ENCODE measurements at regions not wholly inside any gene's neighbourhood (a gene's known extent, or its start where the extent isn't known, plus 50 kb on each side); places are given as distances from the start of the nearest gene placed in this dataset.

DNA sequence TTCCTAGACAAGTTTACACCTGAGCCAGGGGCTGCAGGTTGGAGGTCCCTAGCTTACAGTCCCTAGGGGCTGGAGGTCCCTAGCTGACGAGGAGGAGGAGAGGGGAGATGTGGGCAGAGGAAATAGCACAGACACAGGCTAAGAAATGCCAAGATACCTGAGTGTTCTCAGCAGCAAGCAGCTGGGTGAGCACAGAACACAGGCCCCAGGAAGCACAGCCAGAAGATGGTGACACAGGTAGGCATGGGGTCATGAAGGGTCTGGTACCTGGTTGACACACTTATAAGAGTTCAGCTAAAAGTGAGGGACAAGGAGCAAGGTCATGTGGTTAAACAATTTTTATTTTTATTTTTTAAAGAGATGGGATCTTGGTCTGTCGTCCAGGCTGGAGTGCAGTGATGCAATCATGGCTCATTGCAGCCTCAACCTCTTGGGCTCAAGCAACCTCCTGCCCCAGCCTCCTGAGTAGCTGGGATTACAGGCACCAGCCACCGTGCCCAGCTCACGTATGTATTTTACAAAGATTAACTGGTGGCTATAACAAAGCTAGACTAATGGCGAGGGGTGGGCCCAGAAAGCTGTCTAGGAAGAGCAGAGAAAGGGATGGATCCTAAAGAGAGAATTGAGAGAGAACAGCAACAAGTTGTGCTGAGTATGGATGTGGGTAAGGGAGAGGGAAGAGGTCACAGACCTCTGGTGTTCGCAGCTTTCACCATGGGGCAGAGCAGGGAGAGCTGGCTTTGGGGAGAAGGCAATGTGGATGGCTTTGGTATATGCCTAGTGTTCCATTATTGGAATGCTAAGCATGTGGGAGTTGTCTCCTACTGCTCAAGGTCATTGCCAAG lies 140.3 kb upstream of the KLF14 start:
- TF ChIP-seq, protein P1, sequence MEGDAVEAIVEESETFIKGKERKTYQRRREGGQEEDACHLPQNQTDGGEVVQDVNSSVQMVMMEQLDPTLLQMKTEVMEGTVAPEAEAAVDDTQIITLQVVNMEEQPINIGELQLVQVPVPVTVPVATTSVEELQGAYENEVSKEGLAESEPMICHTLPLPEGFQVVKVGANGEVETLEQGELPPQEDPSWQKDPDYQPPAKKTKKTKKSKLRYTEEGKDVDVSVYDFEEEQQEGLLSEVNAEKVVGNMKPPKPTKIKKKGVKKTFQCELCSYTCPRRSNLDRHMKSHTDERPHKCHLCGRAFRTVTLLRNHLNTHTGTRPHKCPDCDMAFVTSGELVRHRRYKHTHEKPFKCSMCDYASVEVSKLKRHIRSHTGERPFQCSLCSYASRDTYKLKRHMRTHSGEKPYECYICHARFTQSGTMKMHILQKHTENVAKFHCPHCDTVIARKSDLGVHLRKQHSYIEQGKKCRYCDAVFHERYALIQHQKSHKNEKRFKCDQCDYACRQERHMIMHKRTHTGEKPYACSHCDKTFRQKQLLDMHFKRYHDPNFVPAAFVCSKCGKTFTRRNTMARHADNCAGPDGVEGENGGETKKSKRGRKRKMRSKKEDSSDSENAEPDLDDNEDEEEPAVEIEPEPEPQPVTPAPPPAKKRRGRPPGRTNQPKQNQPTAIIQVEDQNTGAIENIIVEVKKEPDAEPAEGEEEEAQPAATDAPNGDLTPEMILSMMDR (conservative IDR thresholded peaks at IDR 0.05): no peak
- no peak overlapping the region; the same call in 1 of the 2 replicates for H3K27ac ChIP-seq

DNA sequence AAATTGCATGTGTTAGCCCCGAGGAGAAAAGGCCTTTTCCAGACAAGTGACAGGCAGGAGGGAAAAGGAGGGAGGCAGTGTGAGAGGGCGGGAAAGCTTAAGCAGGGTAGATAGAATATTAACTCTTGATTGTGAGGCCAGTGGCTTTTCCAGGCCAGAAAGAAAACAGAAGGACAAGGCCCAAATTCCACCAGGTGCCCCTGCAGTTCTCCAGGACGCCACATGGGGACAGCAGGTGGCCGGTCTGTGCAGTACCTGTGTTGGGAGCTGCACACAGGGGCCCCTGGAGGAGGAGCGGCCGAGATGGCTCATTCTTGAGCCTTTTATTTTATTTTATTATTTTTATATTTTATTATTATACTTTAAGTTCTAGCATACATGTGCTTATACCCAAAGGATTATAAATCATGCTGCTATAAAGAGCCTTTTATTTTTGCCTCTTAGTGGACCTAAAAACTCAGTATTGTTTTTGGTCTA lies 141.3 kb upstream of the KLF14 start:
- no peak overlapping the region; the same call in 1 of the 2 replicates for H3K27ac ChIP-seq
- TF ChIP-seq, protein P1 (conservative IDR thresholded peaks at IDR 0.05): peak; percentile 98

DNA sequence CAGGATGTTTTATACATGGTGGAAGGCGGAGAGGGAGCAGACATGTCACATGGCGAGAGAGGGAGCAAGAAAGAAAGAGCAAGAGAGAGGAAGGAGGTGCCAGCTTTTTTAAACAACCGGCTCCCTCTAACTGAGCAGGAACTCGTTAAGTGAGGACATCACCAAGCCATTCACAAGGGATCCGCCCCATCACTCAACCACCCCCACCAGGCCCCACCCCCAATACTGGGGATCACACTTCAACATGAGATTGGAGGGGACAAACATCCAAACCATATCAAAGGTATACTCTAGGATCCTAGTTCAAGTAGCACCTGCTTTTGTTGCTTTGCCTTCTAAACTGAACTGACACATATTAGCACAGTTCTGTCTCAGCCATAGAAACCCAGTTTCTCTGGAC lies 141.9 kb upstream of the KLF14 start:
- TF ChIP-seq, protein P1 (conservative IDR thresholded peaks at IDR 0.05): no peak
- no peak overlapping the region for H3K27ac ChIP-seq

DNA sequence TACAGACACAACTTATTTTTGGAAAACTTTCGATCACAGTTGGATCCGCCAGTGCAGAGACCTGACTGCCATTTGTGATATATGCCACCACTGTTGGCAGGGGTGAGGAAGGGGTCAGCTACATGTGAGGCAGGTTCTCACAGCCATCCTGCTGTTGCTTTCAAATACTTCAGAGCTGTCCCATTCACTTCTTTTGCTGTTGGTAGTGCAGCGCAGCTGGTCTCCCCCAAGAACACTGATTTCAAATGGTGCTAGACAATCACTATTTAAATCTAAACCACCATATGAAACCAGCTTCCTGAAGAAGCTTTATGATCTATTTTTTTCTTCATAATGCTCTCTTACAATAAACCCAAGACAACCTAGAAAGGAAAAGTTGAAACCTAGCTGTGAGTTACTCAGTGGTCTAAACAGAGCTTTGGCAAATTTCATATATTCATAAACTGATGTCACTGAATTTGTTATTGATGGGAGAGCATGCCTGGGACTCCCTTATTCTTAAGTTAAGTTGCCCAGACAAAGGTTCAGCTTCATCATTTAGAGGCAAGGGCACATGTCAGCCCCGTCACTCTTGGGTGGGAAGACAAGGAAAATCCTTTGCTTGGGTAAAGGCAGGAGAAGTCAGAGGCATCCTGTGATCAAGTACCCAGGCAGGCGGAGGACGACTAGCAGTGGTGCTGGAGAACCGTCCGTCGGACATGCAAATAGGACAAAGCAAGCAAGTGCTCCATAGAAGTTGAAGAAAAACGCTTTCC lies 143.4 kb upstream of the KLF14 start:
- TF ChIP-seq, protein P1 (conservative IDR thresholded peaks at IDR 0.05): no peak
- H3K27ac ChIP-seq: no peak overlapping the region

DNA sequence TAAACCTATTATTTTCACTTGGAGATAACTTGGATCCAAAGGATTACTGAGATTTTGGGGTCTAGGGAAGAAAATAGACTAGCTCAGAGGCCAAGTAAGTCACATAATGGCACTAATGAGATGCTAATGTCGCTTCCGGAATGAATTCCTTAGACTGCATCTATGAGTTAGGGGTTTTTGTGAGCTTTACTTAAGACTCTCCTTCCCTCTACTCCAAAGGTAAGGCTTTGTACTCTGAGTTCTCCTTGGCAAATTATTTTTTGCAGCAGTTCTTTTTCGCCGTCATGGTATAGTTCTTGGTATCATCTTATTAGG lies 143.9 kb upstream of the KLF14 start:
- H3K27ac ChIP-seq: no peak overlapping the region
- TF ChIP-seq, protein P1 (conservative IDR thresholded peaks at IDR 0.05): no peak

DNA sequence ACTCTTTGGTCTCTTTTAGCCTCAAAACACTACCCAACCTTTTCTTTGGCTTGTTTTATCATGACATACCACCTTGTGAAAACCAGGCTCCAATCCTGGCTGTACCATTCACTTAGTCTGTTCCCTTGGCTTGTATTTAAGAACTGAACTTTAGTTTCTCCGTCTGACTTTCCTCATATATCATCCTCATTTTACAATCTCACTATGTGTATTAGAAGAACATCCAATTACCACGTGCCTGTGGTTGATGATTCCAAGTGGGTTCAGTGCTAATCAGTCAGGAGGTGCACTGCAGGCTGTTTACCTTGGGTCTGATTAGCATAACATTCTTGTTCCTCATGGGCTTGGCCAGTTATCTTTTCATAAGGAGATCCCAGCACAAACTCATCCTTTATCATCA lies 144.8 kb upstream of the KLF14 start:
- no peak overlapping the region for H3K27ac ChIP-seq
- TF ChIP-seq, protein P1 (conservative IDR thresholded peaks at IDR 0.05): no peak

DNA sequence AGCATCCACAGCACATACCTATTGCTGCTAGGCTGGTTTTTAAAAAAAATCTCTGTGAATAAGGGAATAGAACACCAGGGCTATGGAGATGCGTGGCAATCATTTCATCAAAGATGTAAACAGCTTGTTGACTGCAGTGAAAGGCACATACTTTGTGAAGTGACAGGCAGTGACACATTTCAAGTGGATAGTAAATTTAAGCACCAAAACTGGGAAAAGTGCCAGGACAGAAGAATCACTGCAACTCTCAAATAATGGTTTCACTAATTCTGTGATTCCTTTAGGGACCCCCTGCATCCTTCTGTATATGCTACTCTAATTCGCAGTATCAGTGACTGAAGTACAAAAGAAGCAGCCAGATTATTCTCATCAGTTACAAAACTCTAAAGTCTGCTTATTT lies 145.2 kb upstream of the KLF14 start:
- TF ChIP-seq, protein P1 (conservative IDR thresholded peaks at IDR 0.05): no peak
- no peak overlapping the region for H3K27ac ChIP-seq
